ENCODE measurements at regions not wholly inside any gene's neighbourhood (a gene's known extent, or its start where the extent isn't known, plus 50 kb on each side); places are given as distances from the start of the nearest gene placed in this dataset.

DNA sequence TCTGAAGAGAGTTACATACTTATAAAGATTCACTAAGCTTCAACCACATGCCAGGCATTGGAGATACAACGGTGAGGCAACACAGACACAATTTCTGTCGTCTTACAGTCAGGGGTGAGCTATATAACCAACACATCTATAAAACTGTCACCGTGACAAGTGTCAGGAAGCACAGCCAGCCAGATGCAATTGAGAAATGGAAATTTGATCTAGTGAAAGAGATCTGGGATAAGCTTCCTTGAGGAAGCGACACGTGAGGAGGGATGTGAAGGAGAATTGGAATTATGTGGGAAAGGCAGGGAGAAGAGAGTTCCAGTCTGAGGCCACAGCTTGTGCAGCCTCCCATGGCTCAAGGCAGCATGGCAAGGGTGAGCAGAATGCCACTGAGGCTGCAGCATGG lies 50.9 kb upstream of the ZNF354B start:
- TF ChIP-seq, protein P1, sequence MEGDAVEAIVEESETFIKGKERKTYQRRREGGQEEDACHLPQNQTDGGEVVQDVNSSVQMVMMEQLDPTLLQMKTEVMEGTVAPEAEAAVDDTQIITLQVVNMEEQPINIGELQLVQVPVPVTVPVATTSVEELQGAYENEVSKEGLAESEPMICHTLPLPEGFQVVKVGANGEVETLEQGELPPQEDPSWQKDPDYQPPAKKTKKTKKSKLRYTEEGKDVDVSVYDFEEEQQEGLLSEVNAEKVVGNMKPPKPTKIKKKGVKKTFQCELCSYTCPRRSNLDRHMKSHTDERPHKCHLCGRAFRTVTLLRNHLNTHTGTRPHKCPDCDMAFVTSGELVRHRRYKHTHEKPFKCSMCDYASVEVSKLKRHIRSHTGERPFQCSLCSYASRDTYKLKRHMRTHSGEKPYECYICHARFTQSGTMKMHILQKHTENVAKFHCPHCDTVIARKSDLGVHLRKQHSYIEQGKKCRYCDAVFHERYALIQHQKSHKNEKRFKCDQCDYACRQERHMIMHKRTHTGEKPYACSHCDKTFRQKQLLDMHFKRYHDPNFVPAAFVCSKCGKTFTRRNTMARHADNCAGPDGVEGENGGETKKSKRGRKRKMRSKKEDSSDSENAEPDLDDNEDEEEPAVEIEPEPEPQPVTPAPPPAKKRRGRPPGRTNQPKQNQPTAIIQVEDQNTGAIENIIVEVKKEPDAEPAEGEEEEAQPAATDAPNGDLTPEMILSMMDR (IDR thresholded peaks at IDR 0.05) = no peak
- no peak for TF ChIP-seq POLR2A (IDR thresholded peaks at IDR 0.05)

All from heart left ventricle (tissue), 13 donors.